Femur (tissue), 1 donor: ENCODE measurements at regions not wholly inside any gene's neighbourhood (a gene's known extent, or its start where the extent isn't known, plus 50 kb on each side); places are given as distances from the start of the nearest gene placed in this dataset.
A peak's percentile ranks its signal among the peaks of the same experiment; 100 is the strongest.
"Not testable (repeated sequence)": the region's sequence is repeated elsewhere in the genome, so short reads cannot be mapped to it uniquely, and the experiment has no call there.

Source experiments
- DNase-seq: peaks from one replicate; pipeline ENCODE4 v3.0.0-alpha.2; 2017

GRCh38 chr7:138221388-138221787, 145.1 kb downstream of the AKR1D1 start:
- not testable (repeated sequence) for DNase-seq

- no peak for DNase-seq
Measured at GRCh38 chr7:138223402-138223879, 147.2 kb downstream of the AKR1D1 start.

- peak; percentile 36 for DNase-seq
Measured at GRCh38 chr7:138226001-138226476, 149.8 kb downstream of the AKR1D1 start.

- DNase-seq, result no peak
Measured at GRCh38 chr7:138226745-138227279, 150.6 kb downstream of the AKR1D1 start.

- DNase-seq, result no peak
Measured at GRCh38 chr7:138228119-138228518, 151.9 kb downstream of the AKR1D1 start.

GRCh38 chr7:138228769-138229168, 152.5 kb downstream of the AKR1D1 start:
- no peak for DNase-seq

GRCh38 chr7:138233189-138233588, 156.9 kb downstream of the AKR1D1 start:
- no peak for DNase-seq

- DNase-seq, result no peak
Measured at GRCh38 chr7:138235207-138235606, 158.9 kb downstream of the AKR1D1 start.

GRCh38 chr7:138237995-138238394, 161.7 kb downstream of the AKR1D1 start:
- no peak for DNase-seq

- DNase-seq, result no peak
Measured at GRCh38 chr7:138238734-138239659, 162.7 kb downstream of the AKR1D1 start.

- no peak for DNase-seq
Measured at GRCh38 chr7:138243430-138243829, 167.2 kb downstream of the AKR1D1 start.

- DNase-seq, result no peak
Measured at GRCh38 chr7:138243836-138244235, 167.6 kb downstream of the AKR1D1 start.

GRCh38 chr7:138244606-138245005, 168.3 kb downstream of the AKR1D1 start:
- no peak for DNase-seq

GRCh38 chr7:138245216-138245615, 169.0 kb downstream of the AKR1D1 start:
- DNase-seq, result no peak

- DNase-seq, result no peak
Measured at GRCh38 chr7:138245682-138246081, 169.4 kb downstream of the AKR1D1 start.

GRCh38 chr7:138246428-138246827, 170.2 kb downstream of the AKR1D1 start:
- no peak for DNase-seq

GRCh38 chr7:138247081-138247480, 170.8 kb downstream of the AKR1D1 start:
- no peak for DNase-seq

GRCh38 chr7:138247568-138248333, 171.5 kb downstream of the AKR1D1 start:
- DNase-seq, result no peak

- no peak for DNase-seq
Measured at GRCh38 chr7:138248609-138249008, 172.3 kb downstream of the AKR1D1 start.

GRCh38 chr7:138249975-138250374, 173.7 kb downstream of the AKR1D1 start:
- DNase-seq, result no peak

GRCh38 chr7:138252666-138253065, 176.4 kb downstream of the AKR1D1 start:
- DNase-seq, result not testable (repeated sequence)

- no peak for DNase-seq
Measured at GRCh38 chr7:138254444-138254843, 178.2 kb downstream of the AKR1D1 start.
